SK-N-SH treated with all-trans-retinoic acid at 6 μM for 48 hours (cell line): ENCODE measurements at regions not wholly inside any gene's neighbourhood (a gene's known extent, or its start where the extent isn't known, plus 50 kb on each side); places are given as distances from the start of the nearest gene placed in this dataset.

Source experiments
- ATAC-seq: fragments of 200-7000 bp; cut with Tn5 transposase; 3 replicates; pipeline ENCODE4 v1.9.1; 2020; ENCODE audit warnings: mild to moderate bottlenecking, moderate library complexity
- BACH2 ChIP-seq: fragments of 250-450 bp; sonication (Bioruptor Pico); IDR thresholded peaks from 2 replicates; pipeline ENCODE4 v1.9.0; 2021; ENCODE audit warnings: mild to moderate bottlenecking, borderline replicate concordance
- CSDC2 ChIP-seq: fragments of 250-450 bp; sonication (Bioruptor Pico); IDR thresholded peaks from 2 replicates; pipeline ENCODE4 v1.5.0; 2020; ENCODE audit warnings: mild to moderate bottlenecking, moderate library complexity
- ESRRG ChIP-seq: fragments of 250-450 bp; sonication (Bioruptor Pico); IDR thresholded peaks from 2 replicates; pipeline ENCODE4 v1.6.1; 2021; ENCODE audit warnings: mild to moderate bottlenecking
- GLIS3 ChIP-seq: fragments of 250-450 bp; sonication (Bioruptor Pico); IDR thresholded peaks from 2 replicates; pipeline ENCODE4 v1.5.0; 2020; ENCODE audit warnings: mild to moderate bottlenecking, moderate library complexity
- ISL1 ChIP-seq: fragments of 250-450 bp; sonication (Bioruptor Pico); IDR thresholded peaks from 2 replicates; pipeline ENCODE4 v2.1.2; 2022; ENCODE audit warnings: mild to moderate bottlenecking, moderate library complexity
- OSR1 ChIP-seq: fragments of 250-450 bp; sonication (Bioruptor Pico); IDR thresholded peaks from 2 replicates; pipeline ENCODE4 v1.8.0; 2022; ENCODE audit warnings: moderate library complexity, mild to moderate bottlenecking, inconsistent platforms
- SNAI2 ChIP-seq: fragments of 250-450 bp; sonication (Bioruptor Pico); IDR thresholded peaks from 2 replicates; pipeline ENCODE4 v1.5.0; 2020; ENCODE audit warnings: mild to moderate bottlenecking, moderate library complexity
- TCF4 ChIP-seq: fragments of 250-450 bp; sonication (Bioruptor Pico); IDR thresholded peaks from 2 replicates; pipeline ENCODE4 v1.8.0; 2021; ENCODE audit warnings: mild to moderate bottlenecking, moderate library complexity, borderline replicate concordance
- TOX ChIP-seq: fragments of 250-450 bp; sonication (Bioruptor Pico); IDR thresholded peaks from 2 replicates; pipeline ENCODE4 v1.8.0; 2021; ENCODE audit warnings: mild to moderate bottlenecking, moderate library complexity, borderline replicate concordance
- ZC3H10 ChIP-seq: fragments of 250-450 bp; sonication (Bioruptor Pico); IDR thresholded peaks from 2 replicates; pipeline ENCODE4 v1.5.1; 2021; ENCODE audit warnings: mild to moderate bottlenecking, moderate library complexity
- ZFP3 ChIP-seq: fragments of 250-450 bp; sonication (Bioruptor Pico); IDR thresholded peaks from 2 replicates; pipeline ENCODE4 v1.5.0; 2020; ENCODE audit warnings: mild to moderate bottlenecking, moderate library complexity
- ZNF565 ChIP-seq: fragments of 450-650 bp; formaldehyde crosslinking; conservative IDR thresholded peaks from 2 replicates; pipeline ENCODE4 v1.5.0; 2020; ENCODE audit warnings: low read depth, mild to moderate bottlenecking, moderate library complexity
- ZNF8 ChIP-seq: fragments of 450-650 bp; formaldehyde crosslinking; IDR thresholded peaks from 2 replicates; pipeline ENCODE4 v1.5.0; 2020; ENCODE audit warnings: mild to moderate bottlenecking, moderate library complexity
- TF ChIP-seq, protein P1 (sequence below): fragments of 250-450 bp; sonication (Bioruptor Pico); IDR thresholded peaks from 2 replicates; pipeline ENCODE4 v1.8.0; 2021; ENCODE audit warnings: low read depth, mild to moderate bottlenecking, moderate library complexity, borderline replicate concordance
- TF ChIP-seq, protein P2 (sequence below): fragments of 250-450 bp; sonication (Bioruptor Pico); IDR thresholded peaks from 2 replicates; pipeline ENCODE4 v1.5.1; 2020; ENCODE audit warnings: low read depth, mild to moderate bottlenecking, moderate library complexity
- TF ChIP-seq, protein P3 (sequence below): fragments of 250-450 bp; sonication (Bioruptor Pico); IDR thresholded peaks from 2 replicates; pipeline ENCODE4 v1.8.0; 2020; ENCODE audit warnings: mild to moderate bottlenecking, moderate library complexity, borderline replicate concordance
- TF ChIP-seq, protein P4 (sequence below): fragments of 250-450 bp; sonication (Bioruptor Pico); IDR thresholded peaks from 2 replicates; pipeline ENCODE4 v1.5.0; 2020; ENCODE audit warnings: mild to moderate bottlenecking, moderate library complexity
- TF ChIP-seq, protein P5 (sequence below): fragments of 250-450 bp; sonication (Bioruptor Pico); IDR thresholded peaks from 2 replicates; pipeline ENCODE4 v1.5.1; 2021; ENCODE audit warnings: mild to moderate bottlenecking, moderate library complexity

DNA sequence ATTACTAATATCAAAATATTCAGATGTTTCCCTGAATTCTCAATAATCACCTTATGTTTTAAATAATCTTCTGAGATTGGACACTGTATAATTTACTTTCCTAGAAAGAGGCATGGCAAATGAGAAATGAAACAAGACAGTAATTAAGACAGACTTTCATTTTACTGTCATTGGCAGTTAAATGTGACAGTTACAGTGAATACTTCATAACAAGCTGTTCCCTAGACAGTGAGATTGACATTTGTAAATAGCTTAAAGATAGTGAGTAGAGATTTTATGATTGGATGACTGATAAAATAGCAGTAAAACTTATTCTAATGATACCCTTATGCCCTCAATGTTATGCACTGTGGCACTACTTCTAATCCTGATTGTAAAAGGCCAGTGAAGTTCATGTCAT, 524.9 kb upstream of the TMEFF2 start:
- TF ChIP-seq ZC3H10 (CRISPR knock-in tag) (no peak), SNAI2 (CRISPR knock-in tag) (no peak), ZNF8 (no peak), ZNF565 (CRISPR knock-in tag) (no peak), OSR1 (CRISPR knock-in tag) (no peak), ISL1 (CRISPR knock-in tag) (no peak), BACH2 (CRISPR knock-in tag) (no peak)
- TF ChIP-seq, protein P1, sequence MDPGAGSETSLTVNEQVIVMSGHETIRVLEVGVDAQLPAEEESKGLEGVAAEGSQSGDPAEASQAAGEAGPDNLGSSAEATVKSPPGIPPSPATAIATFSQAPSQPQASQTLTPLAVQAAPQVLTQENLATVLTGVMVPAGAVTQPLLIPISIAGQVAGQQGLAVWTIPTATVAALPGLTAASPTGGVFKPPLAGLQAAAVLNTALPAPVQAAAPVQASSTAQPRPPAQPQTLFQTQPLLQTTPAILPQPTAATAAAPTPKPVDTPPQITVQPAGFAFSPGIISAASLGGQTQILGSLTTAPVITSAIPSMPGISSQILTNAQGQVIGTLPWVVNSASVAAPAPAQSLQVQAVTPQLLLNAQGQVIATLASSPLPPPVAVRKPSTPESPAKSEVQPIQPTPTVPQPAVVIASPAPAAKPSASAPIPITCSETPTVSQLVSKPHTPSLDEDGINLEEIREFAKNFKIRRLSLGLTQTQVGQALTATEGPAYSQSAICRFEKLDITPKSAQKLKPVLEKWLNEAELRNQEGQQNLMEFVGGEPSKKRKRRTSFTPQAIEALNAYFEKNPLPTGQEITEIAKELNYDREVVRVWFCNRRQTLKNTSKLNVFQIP (CRISPR knock-in tag): no peak
- TF ChIP-seq, protein P2, sequence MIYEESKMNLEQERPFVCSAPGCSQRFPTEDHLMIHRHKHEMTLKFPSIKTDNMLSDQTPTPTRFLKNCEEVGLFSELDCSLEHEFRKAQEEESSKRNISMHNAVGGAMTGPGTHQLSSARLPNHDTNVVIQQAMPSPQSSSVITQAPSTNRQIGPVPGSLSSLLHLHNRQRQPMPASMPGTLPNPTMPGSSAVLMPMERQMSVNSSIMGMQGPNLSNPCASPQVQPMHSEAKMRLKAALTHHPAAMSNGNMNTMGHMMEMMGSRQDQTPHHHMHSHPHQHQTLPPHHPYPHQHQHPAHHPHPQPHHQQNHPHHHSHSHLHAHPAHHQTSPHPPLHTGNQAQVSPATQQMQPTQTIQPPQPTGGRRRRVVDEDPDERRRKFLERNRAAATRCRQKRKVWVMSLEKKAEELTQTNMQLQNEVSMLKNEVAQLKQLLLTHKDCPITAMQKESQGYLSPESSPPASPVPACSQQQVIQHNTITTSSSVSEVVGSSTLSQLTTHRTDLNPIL: no peak
- ATAC-seq: no peak

DNA sequence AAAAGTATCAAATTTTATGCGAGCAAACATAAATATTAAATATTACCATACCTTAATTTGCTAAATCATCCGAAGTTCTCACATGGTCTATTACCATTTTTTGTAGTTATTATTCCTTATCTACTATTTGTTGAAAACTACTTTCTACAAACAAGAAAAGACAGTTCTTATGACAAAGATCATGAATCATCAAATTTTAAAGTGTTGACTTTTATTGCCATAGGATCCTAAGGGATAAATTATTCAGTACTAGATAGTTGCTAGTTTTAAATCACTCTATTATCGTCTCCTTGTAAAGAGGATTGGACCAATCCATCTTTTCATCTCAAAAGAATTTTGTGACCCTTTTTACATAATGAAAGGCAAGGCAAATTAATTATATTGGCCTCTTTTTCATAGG, 523.6 kb upstream of the TMEFF2 start:
- TF ChIP-seq BACH2 (CRISPR knock-in tag) (no peak), SNAI2 (CRISPR knock-in tag) (no peak), ISL1 (CRISPR knock-in tag) (no peak), CSDC2 (CRISPR knock-in tag) (no peak), OSR1 (CRISPR knock-in tag) (no peak), GLIS3 (no peak)
- TF ChIP-seq, protein P3, sequence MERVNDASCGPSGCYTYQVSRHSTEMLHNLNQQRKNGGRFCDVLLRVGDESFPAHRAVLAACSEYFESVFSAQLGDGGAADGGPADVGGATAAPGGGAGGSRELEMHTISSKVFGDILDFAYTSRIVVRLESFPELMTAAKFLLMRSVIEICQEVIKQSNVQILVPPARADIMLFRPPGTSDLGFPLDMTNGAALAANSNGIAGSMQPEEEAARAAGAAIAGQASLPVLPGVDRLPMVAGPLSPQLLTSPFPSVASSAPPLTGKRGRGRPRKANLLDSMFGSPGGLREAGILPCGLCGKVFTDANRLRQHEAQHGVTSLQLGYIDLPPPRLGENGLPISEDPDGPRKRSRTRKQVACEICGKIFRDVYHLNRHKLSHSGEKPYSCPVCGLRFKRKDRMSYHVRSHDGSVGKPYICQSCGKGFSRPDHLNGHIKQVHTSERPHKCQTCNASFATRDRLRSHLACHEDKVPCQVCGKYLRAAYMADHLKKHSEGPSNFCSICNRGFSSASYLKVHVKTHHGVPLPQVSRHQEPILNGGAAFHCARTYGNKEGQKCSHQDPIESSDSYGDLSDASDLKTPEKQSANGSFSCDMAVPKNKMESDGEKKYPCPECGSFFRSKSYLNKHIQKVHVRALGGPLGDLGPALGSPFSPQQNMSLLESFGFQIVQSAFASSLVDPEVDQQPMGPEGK (CRISPR knock-in tag): no peak
- ATAC-seq: no peak

DNA sequence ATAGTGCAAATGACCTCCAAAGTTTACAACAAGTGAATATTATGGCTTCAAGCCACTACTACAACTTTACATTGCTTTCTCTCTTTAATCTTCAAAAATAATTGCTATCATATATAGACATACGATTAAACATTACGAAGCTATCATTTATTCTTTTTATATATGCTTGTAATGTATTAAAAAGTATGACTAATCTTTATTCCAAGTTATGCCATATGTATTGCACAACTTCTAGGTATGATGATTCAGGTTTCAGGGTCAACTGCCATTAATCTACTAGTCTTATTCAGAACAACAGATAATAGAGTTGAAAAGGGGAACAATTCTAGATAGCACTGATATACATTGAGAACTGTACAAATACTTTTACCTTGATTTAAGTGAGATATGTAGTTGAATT, 506.2 kb upstream of the TMEFF2 start:
- no peak for ATAC-seq
- TF ChIP-seq ISL1 (CRISPR knock-in tag) (no peak), ESRRG (no peak), ZC3H10 (CRISPR knock-in tag) (no peak), TCF4 (CRISPR knock-in tag) (no peak), BACH2 (CRISPR knock-in tag) (no peak), ZNF565 (CRISPR knock-in tag) (no peak), TOX (CRISPR knock-in tag) (no peak), SNAI2 (CRISPR knock-in tag) (no peak), ZFP3 (CRISPR knock-in tag) (no peak)
- TF ChIP-seq, protein P2: no peak
- TF ChIP-seq, protein P4, sequence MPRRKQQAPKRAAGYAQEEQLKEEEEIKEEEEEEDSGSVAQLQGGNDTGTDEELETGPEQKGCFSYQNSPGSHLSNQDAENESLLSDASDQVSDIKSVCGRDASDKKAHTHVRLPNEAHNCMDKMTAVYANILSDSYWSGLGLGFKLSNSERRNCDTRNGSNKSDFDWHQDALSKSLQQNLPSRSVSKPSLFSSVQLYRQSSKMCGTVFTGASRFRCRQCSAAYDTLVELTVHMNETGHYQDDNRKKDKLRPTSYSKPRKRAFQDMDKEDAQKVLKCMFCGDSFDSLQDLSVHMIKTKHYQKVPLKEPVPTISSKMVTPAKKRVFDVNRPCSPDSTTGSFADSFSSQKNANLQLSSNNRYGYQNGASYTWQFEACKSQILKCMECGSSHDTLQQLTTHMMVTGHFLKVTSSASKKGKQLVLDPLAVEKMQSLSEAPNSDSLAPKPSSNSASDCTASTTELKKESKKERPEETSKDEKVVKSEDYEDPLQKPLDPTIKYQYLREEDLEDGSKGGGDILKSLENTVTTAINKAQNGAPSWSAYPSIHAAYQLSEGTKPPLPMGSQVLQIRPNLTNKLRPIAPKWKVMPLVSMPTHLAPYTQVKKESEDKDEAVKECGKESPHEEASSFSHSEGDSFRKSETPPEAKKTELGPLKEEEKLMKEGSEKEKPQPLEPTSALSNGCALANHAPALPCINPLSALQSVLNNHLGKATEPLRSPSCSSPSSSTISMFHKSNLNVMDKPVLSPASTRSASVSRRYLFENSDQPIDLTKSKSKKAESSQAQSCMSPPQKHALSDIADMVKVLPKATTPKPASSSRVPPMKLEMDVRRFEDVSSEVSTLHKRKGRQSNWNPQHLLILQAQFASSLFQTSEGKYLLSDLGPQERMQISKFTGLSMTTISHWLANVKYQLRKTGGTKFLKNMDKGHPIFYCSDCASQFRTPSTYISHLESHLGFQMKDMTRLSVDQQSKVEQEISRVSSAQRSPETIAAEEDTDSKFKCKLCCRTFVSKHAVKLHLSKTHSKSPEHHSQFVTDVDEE (CRISPR knock-in tag): no peak
- TF ChIP-seq, protein P1 (CRISPR knock-in tag): no peak
- TF ChIP-seq, protein P5, sequence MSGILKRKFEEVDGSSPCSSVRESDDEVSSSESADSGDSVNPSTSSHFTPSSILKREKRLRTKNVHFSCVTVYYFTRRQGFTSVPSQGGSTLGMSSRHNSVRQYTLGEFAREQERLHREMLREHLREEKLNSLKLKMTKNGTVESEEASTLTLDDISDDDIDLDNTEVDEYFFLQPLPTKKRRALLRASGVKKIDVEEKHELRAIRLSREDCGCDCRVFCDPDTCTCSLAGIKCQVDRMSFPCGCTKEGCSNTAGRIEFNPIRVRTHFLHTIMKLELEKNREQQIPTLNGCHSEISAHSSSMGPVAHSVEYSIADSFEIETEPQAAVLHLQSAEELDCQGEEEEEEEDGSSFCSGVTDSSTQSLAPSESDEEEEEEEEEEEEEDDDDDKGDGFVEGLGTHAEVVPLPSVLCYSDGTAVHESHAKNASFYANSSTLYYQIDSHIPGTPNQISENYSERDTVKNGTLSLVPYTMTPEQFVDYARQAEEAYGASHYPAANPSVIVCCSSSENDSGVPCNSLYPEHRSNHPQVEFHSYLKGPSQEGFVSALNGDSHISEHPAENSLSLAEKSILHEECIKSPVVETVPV (CRISPR knock-in tag): no peak
- TF ChIP-seq, protein P3 (CRISPR knock-in tag): no peak
